Stimulated activated CD4-positive, alpha-beta T cell treated with anti-CD3 and anti-CD28 coated beads, Interleukin-12 subunit alpha, Interleukin-12 subunit beta, amount 100 ng/mL, for 24 hours (primary cell): ENCODE measurements at regions not wholly inside any gene's neighbourhood (a gene's known extent, or its start where the extent isn't known, plus 50 kb on each side); places are given as distances from the start of the nearest gene placed in this dataset.

Experiments
- DNase-seq, 2 experiments: peaks; one replicate each; pipeline ENCODE4 v3.0.0-alpha.2; 2020; ENCODE audit warnings: low read depth in 2 of 2

- DNase-seq, result no peak
Measured at GRCh38 chr7:33661430-33662160, 243.7 kb upstream of the BMPER start.

GRCh38 chr7:33666531-33666930, 238.8 kb upstream of the BMPER start:
- no peak for DNase-seq

DNA sequence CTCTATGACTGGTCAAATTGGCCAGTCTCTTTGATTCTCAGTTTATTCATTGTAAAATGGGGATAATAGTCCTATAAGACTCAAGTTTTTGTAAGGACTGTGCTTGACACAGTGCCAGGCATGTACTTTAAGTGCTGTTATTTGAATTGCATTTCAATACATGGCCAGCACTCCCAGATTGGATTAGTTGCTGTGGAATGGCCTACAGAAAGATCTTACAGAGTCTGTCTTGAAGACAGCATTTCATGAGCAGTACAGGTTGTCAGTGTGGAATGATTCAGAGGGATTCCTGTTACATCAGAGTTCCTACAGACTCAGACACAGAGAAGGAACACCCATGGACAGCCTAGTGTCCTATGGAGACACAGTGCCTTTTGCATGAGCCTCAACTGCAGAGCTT, 238.1 kb upstream of the BMPER start:
- no peak for DNase-seq

DNA sequence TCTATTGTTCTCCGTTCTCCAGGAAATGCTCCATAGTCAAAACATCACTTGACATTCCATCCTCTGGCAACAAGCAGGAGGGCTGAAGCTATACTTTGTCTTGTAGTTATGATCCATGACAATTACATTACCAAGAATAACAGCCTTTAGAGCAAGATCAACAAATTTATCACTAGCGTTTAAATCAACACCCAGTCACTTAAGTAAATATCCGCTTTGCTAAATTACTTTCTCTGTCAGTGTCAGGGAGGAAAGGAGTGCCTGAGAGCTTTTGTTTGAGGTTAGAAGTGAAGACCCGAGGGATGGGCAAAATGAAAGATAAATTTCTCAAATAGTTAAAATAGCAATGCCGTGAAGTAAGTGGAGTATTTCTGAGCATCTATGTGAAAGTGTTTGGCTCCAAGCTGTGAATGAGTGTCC, 236.1 kb upstream of the BMPER start:
- DNase-seq, result no peak

- no peak for DNase-seq
Measured at GRCh38 chr7:33671531-33672262, 233.6 kb upstream of the BMPER start.

DNA sequence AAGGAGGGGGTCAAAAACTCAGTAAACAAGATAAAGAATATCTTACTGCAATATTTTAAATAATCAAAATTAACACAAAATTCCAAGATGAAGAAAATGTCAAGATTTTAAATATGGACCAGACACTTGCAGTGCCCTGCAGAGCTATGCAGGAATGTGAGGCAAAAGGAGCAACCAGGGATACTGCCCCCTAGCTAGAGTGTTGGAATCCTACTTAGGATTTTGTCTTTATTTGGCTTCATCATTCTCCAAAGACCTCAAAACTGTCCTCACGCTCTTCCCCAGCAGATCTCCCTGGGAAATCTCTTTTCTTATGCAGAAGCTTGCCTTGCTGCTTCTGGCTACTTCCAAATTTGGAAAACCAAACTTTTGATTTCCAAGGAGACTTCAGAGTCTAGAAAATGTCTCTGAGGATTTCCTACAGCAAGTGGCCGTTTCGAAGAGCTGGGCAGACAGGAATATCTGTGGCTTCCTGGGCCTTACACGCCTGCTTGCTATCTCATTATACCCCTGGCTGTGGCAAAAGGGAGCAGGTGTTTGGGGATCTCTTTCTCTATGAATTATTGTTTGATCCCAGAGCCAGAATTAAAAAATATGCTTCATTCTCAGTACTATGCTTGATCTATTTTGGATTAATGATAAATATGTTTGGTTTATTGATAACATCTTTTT, 232.2 kb upstream of the BMPER start:
- DNase-seq, result no peak

DNA sequence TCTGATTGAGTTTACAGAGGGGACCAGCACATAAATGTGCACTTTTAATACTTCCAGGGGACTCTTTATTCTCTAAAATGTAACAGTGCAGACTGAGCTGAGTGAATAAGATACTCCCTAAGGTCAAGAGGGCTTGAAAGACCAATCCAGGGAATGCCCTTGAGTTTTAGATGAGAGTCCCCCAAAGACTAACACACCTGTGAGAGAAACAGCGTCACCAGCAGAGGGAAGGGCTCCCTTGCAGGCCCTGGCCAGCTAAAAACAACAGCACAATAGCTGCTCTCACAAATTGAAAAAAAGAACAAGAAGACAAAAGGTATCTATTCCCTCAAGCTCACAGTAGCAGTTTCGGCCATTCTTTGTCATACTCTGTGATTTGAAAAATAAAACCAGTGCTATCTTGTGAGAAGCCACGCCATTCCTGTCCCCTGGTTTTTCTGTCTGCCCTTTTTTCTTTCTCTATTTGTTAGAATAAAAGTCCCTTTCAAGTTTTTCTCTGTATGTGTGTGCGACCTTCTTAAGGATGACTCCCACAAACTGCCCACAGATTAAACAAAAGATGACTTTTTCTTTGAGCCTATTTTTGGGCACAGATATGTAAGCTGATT, 230.4 kb upstream of the BMPER start:
- DNase-seq, result no peak

DNA sequence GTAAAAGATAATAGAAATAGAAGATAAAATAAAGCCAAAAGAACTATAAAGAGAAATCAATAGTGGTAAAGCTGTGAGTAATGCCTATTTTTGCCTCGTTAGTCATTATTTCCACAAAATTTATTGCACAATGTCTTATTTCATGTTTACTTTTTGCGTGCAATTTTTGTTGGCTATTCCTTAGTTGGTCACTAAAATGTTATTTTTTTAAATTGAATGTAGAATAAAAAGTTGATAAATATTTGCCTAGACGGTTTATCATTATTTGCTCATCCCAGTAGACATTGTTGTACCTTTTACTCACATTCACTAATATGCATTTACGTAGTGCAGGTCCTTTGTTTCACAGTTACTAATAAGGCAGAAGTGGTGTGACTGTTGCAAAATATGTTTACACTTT, 227.8 kb upstream of the BMPER start:
- no peak for DNase-seq

DNA sequence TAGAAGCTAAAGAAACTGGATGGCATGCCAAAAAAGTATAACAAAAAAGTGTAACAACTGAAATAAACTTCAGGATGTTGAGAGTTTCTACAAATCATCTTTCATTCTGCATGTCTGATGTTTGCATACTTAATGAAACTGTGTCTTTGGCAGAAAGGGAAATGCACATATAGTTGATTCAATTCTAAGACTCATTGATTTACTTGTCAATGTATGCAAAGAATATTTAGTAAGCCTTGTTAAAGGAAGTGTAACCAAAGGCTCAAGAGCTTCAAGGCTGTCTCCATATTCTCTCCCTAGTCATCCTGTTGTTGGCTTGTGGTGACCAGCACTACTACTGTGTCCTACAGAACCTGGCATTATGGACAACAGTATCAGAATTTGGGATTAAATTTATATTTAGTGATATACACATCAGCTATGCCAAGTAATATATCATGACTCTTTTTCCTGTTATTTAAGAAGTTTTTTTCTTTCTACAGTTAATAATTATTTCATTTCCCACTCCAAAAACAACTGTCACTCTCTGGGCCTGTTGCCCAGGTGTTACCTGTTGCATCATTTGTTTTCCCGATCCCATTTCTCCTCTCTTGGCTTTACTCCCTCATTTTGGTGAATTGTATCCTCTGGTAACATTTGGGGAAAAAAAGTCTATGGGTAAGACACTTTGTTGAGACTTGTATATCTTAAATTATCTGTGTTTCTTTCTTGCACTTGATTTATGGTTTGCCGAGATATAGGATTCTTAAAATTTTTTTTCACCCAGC, 226.6 kb upstream of the BMPER start:
- no peak for DNase-seq

GRCh38 chr7:33680682-33681081, 224.7 kb upstream of the BMPER start:
- no peak for DNase-seq

DNA sequence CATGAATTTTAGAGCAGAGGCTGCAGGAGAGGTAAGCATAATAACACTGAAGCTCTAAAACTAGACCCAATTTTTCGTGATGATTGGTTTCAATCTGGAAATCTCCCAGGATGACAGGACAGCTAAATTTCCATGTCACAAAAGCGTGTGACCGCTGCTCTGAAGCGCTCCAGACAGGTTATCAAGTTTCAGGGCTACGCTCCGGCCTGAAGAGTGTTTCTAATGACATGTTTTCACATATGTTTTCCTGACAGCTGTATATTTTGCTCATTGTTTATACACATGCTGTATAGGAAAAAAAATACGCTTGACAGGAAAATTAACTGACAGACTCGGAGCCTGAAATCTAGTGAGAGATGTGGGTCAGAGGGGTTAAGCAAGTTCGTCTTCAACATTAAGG, 219.8 kb upstream of the BMPER start:
- DNase-seq, result no peak

GRCh38 chr7:33685981-33686683, 219.2 kb upstream of the BMPER start:
- no peak for DNase-seq

- DNase-seq, result no peak
Measured at GRCh38 chr7:33687625-33688024, 217.7 kb upstream of the BMPER start.

GRCh38 chr7:33691180-33691579, 214.2 kb upstream of the BMPER start:
- DNase-seq, result no peak

DNA sequence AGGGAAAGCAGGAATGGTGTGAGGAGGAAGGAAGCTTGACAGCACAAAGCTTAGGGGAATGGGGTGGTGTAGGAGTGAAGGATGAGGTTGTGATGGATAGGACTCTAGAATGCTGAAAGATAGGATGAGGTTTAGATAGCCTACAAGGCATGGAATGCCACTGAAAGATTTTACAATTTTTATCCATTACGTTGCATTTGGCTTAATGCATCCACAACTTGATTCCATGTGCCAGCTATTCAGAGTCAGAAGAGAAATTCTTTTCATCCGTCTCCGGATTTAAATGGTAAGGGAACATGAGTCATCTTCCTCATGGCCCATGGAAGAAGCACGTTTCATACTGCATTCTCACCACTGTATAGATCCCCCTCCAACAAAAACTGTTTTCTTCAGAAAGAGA, 212.4 kb upstream of the BMPER start:
- no peak for DNase-seq

DNA sequence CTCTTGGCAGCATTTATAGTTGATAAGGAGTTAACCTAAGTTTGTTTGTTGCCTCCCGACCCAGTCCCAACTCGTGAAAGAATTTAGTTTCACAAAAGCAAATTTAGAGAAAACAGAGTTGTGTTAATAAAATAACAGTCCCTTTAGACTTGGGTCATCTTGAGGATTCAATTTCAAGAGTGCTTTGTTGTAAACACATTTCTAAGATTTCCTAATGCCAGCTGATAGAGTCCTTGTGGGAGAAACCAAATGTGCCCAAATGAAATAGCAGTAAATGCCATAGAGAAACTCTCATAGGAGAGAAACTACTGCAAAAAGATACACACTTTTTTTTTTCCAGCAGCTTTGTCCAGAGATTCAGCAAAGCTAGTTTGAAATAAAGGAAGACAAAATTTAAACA, 211.3 kb upstream of the BMPER start:
- DNase-seq, result no peak

DNA sequence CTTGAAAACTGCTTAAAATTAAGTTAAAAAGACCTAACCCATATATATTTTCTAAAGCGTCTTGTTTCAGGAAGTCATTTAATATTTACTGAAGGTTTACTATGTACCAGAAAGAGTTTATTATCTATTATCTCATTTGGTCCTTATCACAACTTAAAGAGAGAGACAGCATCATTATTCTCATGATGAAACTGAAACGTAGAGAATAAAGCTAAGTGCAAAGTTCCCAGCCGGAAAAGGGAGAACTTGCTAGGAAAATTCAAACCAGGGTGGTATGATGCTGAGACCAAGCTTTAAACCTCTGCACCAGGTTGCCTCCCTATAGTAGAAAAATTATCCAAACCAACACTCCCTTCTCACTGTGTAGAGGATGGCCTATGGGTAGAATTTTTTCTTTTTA, 207.7 kb upstream of the BMPER start:
- DNase-seq, result no peak

DNA sequence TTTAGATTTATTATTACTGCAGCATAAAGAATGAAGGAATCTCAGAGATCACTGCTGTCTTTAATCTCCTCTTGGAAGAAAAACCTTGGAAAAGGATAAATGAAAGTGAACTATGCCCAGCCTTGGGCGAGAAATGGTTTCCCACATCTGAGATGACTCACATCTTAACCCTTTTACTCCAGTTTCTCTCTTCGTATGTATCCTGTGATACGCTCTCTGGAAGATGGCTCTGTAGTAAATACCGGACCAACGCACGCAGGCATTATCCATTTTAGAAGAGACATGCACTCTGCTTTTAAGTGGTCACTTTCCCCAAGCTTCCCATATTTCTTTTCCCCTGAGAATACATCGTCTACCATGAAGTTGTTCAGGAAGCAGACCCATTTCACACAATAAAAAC, 207.3 kb upstream of the BMPER start:
- DNase-seq, result no peak

GRCh38 chr7:33698692-33699128, 206.6 kb upstream of the BMPER start:
- no peak for DNase-seq

GRCh38 chr7:33700001-33700899, 205.1 kb upstream of the BMPER start:
- no peak for DNase-seq
